Skeletal muscle tissue (tissue), 3 donors: ENCODE measurements at regions not wholly inside any gene's neighbourhood (a gene's known extent, or its start where the extent isn't known, plus 50 kb on each side); places are given as distances from the start of the nearest gene placed in this dataset.

ENCODE experiments used
- H3K27ac ChIP-seq: one replicate; pipeline ENCODE4 v1.7.0; 2013; ENCODE audit warnings: mild to moderate bottlenecking, low read depth, low read length, inconsistent platforms
- H3K27me3 ChIP-seq, 3 donors: one replicate each; pipeline ENCODE4 v1.7.0; 2013; ENCODE audit warnings: low read length in 3 of 3; ENCODE audit not compliant: control insufficient read depth in 3 of 3, insufficient read depth in 3 of 3
- H3K36me3 ChIP-seq, 3 donors: one replicate each; pipeline ENCODE4 v1.7.0; 2013; ENCODE audit warnings: low read length in 3 of 3; ENCODE audit not compliant: control insufficient read depth in 3 of 3, insufficient read depth in 3 of 3
- H3K4me1 ChIP-seq, 3 donors: one replicate each; pipeline ENCODE4 v1.7.0; 2013; ENCODE audit warnings: low read length in 3 of 3, mild to moderate bottlenecking in 3 of 3; ENCODE audit not compliant: control insufficient read depth in 3 of 3, insufficient read depth in 3 of 3
- H3K4me3 ChIP-seq, 3 donors: one replicate each; pipeline ENCODE4 v1.7.0; 2013; ENCODE audit warnings: low read length in 3 of 3
- H3K9ac ChIP-seq, 3 donors: one replicate each; pipeline ENCODE4 v1.7.0; 2013; ENCODE audit warnings: low read length in 3 of 3, mild to moderate bottlenecking in 3 of 3, moderate library complexity in 2 of 3, low read depth in 1 of 3
- H3K9me3 ChIP-seq, 3 donors: one replicate each; pipeline ENCODE4 v1.7.0; 2013; ENCODE audit warnings: low read length in 3 of 3; ENCODE audit not compliant: control insufficient read depth in 3 of 3
- donor health status: Osteomylitis.

DNA sequence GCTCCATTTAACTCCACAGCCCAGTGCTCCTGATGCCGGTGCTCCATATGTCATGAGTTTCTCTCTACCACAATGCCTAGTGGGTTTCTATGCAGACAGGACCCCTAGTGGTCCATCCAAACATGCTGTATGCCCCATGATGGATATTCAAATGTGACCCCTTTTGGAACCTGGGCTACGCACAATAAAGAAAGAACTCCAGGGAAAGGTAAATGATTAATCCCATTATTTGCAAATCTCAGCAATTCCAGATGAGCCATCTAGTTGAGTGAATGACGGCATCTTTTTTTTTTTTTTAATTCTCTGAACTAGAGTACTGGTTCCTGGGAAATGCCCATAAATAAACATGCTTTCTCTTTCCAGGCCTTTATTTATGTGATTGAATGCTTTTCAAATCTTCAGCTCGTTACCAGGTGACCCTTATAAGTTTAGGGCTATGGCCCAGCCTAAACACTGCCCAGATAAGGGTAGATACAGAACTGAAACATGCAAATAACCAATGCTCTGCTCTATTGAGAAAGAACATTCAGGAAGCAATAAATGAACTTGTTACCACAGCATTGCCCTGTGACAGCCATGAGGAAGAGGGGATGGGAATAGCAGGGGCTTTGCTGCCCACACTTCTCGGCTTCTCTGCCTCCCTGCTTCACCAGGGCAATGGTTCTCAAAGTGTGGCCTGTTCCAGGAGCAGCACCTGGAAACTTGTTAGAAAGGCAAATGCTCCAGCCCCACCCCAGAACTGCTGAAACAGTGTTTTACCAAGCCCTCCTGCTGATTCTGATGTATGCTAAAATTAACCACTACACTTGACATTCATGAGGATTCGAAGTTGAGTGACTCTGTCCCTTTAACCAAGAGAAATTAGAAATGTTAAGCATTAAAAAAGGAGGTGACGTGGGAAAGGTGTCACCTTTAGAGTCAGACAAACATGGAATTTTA is 151.7 kb downstream of the SEC16B start:
- Histone ChIP-seq H3K4me3 (no peak overlapping the region), H3K27me3 (no peaks in the 10 kb centered on the region), H3K27ac (no peak overlapping the region), H3K4me1 (no peaks in the 10 kb centered on the region), H3K9me3 (peaks cover 0 to 3% (median 0%) of the 10 kb centered on the region in 3 donors), H3K36me3 (no peaks in the 10 kb centered on the region), H3K9ac (no peak overlapping the region)

DNA sequence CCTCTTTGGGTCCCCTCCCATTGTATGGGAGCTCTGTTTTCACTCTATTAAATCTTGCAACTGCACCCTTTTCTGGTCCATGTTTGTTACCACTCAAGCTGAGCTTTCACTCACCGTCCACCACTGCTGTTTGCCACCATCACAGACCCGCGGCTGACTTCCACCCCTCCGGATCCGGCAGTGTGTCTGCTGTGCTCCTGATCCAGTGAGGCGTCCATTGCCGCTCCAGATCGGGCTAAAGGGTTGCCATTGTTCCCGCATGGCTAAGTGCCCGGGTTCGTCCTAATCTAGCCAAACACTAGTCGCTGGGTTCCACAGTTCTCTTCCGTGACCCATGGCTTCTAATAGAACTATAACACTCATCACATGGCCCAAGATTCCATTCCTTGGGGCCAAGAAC is 157.2 kb downstream of the SEC16B start:
- no peaks in the 10 kb centered on the region for H3K36me3 ChIP-seq
- H3K27me3 ChIP-seq: no peaks in the 10 kb centered on the region
- no peak overlapping the region for H3K4me3 ChIP-seq
- no peaks in the 10 kb centered on the region for H3K4me1 ChIP-seq
- H3K9ac ChIP-seq: no peak overlapping the region
- H3K27ac ChIP-seq: no peak overlapping the region
- peaks cover 0 to 3% (median 0%) of the 10 kb centered on the region in 3 donors for H3K9me3 ChIP-seq

DNA sequence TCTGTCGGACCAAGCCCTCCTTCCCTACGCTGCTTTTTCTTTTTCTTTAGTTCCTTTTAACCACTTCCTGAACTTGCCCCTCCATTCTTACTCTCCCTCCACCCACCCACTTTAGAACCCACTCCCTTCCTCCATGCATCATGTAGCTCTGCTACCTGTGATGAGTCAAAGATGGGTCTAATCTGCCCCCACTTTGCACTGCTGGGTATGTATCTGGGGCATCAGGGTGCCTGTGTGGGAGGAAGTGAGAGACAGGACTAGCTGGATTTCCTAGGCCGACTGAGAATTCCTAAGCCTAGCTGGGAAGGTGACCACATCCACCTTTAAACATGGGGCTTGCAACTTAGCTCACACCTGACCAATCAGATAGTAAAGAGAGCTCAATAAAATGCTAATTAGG is 157.7 kb downstream of the SEC16B start:
- H3K27me3 ChIP-seq: no peaks in the 10 kb centered on the region
- H3K27ac ChIP-seq: no peak overlapping the region
- H3K4me1 ChIP-seq: no peaks in the 10 kb centered on the region
- H3K9me3 ChIP-seq: peaks cover 0 to 3% (median 0%) of the 10 kb centered on the region in 3 donors
- no peaks in the 10 kb centered on the region for H3K36me3 ChIP-seq
- no peak overlapping the region for H3K4me3 ChIP-seq
- no peak overlapping the region for H3K9ac ChIP-seq

DNA sequence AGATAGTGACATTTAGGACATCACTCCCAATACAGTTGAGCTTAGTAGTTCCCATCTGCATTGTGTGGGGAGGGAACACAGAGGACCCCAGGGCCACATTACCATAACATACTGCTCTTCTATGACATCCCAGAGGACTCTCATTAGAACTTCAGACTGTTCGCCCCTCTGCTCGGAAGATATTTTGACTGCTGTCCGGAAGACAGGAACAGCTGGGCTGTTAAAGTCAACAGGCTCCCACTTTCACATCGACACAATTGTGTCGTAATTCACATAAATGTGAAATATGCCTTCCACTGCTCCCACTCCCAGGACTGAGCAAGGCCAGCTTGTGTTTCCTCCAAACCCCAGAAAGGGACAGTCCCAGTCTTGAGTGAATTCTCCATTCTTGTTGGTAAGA is 158.4 kb downstream of the SEC16B start:
- H3K36me3 ChIP-seq: no peaks in the 10 kb centered on the region
- H3K4me1 ChIP-seq: no peaks in the 10 kb centered on the region
- no peak overlapping the region for H3K4me3 ChIP-seq
- H3K9me3 ChIP-seq: peaks cover 0 to under 1% (median 0%) of the 10 kb centered on the region in 3 donors
- no peaks in the 10 kb centered on the region for H3K27me3 ChIP-seq
- no peak overlapping the region for H3K9ac ChIP-seq
- H3K27ac ChIP-seq: no peak overlapping the region

DNA sequence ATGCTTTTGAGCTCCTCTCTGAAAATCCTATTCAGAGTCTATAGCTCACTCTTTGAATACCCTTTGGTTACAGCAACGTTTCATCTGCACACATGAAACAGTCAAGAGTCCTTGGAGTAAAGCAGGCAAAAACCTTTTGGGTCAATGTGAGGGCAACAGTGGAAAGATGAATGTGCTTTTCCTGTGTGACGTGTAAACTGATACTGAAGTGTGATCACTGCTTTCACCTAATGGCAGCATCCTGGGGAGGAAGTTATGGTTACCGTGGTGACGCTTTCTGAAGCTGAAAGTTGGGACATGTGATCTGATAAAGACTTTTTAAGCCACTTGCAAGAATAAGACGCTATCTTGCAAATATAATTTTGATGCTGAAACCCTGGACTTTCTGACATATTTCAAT is 160.0 kb downstream of the SEC16B start:
- Histone ChIP-seq H3K36me3 (no peaks in the 10 kb centered on the region), H3K27me3 (no peaks in the 10 kb centered on the region), H3K27ac (no peak overlapping the region), H3K9me3 (no peaks in the 10 kb centered on the region), H3K9ac (no peak overlapping the region), H3K4me1 (no peaks in the 10 kb centered on the region), H3K4me3 (no peak overlapping the region)

DNA sequence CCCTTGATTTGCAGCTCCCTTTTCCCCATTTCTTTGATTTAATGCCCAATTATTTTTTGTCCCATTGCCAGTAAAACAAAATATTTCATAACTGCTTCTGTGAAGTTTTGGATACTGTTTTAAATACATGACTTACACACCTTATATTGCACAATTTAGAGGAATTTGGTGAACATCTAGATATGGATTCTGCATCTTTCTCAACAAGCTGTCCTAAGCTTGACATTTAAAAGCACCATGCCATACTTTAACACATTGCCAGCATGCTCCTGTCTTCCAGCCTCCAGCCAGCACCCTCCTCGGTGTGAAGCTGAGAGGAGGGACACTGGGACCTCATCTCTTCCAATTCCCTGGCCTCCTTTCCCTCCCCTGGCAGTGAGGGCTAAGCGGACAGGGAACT is 167.6 kb downstream of the SEC16B start:
- H3K9ac ChIP-seq: no peak overlapping the region
- peaks cover 0 to 2% (median 0%) of the 10 kb centered on the region in 3 donors for H3K9me3 ChIP-seq
- H3K4me3 ChIP-seq: no peak overlapping the region
- H3K27ac ChIP-seq: no peak overlapping the region
- H3K36me3 ChIP-seq: no peaks in the 10 kb centered on the region
- peaks cover 22 to 26% (median 23%) of the 10 kb centered on the region in 3 donors for H3K4me1 ChIP-seq
- no peaks in the 10 kb centered on the region for H3K27me3 ChIP-seq

DNA sequence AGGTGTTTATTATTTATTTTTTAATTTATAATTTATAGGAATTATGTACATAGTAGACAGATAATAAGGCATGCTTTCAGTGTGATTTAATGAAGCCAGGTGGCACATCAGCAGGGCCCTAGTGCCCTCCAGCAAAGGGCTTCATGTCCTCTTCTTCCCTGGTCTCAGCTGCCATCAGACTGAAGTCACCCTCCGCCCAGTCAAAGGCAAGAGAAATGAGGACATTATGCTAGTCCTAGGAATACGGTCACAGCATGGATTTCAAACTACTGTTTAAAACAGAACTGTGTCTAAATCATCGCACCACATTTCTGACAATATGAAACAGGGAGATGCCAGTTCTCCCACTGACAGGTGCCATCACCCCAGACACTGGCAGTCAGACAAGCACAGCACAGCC is 168.1 kb downstream of the SEC16B start:
- Histone ChIP-seq H3K27me3 (no peaks in the 10 kb centered on the region), H3K9me3 (peaks cover 0 to 2% (median 0%) of the 10 kb centered on the region in 3 donors), H3K4me1 (peaks cover 22 to 26% (median 23%) of the 10 kb centered on the region in 3 donors), H3K9ac (no peak overlapping the region), H3K36me3 (no peaks in the 10 kb centered on the region), H3K4me3 (no peak overlapping the region), H3K27ac (no peak overlapping the region)

DNA sequence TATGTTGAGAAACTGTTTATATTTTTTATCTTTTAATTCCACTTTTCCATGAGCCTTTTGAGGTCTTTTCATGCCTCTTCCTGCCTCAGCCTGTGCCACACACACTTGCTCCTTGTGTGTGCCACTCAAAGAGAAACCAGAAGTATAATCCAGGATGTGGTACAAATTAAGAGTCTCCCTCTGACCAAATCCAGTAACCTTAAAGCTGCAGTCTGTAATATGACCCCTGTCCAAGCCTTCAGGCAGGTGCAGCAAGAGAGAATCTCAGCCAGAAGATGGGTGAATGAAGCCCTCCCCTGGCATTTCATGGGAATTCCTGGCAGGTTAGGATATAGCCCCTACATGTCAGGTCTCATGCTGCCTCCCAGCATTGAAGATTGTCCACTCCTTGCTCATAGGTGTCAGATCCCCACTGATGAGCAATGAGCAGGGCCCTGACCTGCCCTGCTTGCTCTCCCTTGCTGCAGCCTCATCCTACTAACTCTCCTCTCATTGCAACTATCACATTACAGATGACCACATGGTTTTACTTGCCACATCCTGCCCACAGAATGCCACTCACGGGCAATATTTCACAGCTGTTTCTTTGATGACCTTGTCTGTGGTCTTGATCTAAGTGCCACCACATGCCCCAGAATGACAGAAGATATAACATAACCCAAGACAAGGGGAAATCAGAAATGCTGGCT is 169.3 kb downstream of the SEC16B start:
- H3K4me1 ChIP-seq: peaks cover 22 to 26% (median 23%) of the 10 kb centered on the region in 3 donors
- H3K9me3 ChIP-seq: peaks cover 0 to 2% (median 0%) of the 10 kb centered on the region in 3 donors
- no peaks in the 10 kb centered on the region for H3K27me3 ChIP-seq
- no peaks in the 10 kb centered on the region for H3K36me3 ChIP-seq
- H3K4me3 ChIP-seq: no peak overlapping the region
- H3K27ac ChIP-seq: peak overlapping the region; percentile 13
- no peak overlapping the region for H3K9ac ChIP-seq

DNA sequence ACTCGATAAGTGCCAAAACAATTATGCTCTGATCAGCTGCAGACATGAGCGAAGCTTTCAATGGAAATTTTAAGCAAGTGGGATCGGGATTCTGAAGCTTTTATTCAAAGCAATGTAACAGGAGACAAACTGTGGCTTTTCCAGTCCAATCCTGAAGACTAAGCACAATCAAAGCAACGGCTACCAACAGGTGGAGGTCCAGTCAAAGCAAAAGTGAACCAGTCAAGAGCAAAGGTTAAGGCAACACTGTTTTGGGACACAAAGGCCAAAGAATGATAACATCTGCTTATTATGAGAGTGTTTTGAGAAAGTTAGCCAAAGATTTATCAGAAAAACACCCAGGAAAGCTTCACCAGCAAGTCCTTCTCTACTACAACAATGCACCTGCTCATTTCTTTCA is 170.1 kb downstream of the SEC16B start:
- H3K4me3 ChIP-seq: no peak overlapping the region
- no peak overlapping the region for H3K9ac ChIP-seq
- no peaks in the 10 kb centered on the region for H3K36me3 ChIP-seq
- H3K4me1 ChIP-seq: peaks cover 22 to 26% (median 23%) of the 10 kb centered on the region in 3 donors
- peaks cover 0 to 2% (median 0%) of the 10 kb centered on the region in 3 donors for H3K9me3 ChIP-seq
- peak overlapping the region; percentile 6 for H3K27ac ChIP-seq
- no peaks in the 10 kb centered on the region for H3K27me3 ChIP-seq

DNA sequence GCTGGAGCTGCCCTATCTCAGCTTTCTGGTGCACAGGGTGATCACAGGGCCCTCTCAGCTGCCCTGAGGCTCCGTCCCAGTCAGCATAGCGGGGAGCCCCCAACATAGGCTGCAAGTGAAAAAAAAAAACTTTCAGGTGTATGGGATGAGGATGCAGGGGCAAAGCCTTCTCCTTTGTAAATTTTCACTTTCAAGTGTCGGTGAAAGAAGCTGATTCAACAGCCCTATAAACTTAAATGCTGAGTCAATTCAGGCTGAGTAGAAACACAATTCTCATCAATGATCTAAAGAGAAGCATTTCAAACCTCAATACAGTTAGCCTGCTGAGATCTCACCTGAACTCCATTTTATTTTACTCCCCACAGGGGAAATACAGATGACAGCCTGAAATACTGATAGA is 171.2 kb downstream of the SEC16B start:
- H3K4me1 ChIP-seq: peaks cover 22 to 26% (median 23%) of the 10 kb centered on the region in 3 donors
- no peaks in the 10 kb centered on the region for H3K36me3 ChIP-seq
- H3K27me3 ChIP-seq: no peaks in the 10 kb centered on the region
- H3K9ac ChIP-seq: no peak overlapping the region
- H3K27ac ChIP-seq: no peak overlapping the region
- no peak overlapping the region for H3K4me3 ChIP-seq
- peaks cover 0 to 2% (median 0%) of the 10 kb centered on the region in 3 donors for H3K9me3 ChIP-seq
